ENCODE measurements at regions not wholly inside any gene's neighbourhood (a gene's known extent, or its start where the extent isn't known, plus 50 kb on each side); places are given as distances from the start of the nearest gene placed in this dataset.
"Not testable (repeated sequence)": the region's sequence is repeated elsewhere in the genome, so short reads cannot be mapped to it uniquely, and the experiment has no call there.

GRCh38 chr13:50136226-50136625, 121.0 kb downstream of the KCNRG start:
- H3K27ac ChIP-seq: no peak overlapping the region
- H3K4me3 ChIP-seq: no peak overlapping the region
- TF ChIP-seq EZH2phosphoT487 (IDR thresholded peaks at IDR 0.05; ENCODE audit: insufficient read depth, low read depth): no peak
- no peak for TF ChIP-seq EZH2 (IDR thresholded peaks at IDR 0.05; ENCODE audit: insufficient read depth, poor library complexity, severe bottlenecking)
- H3K79me2 ChIP-seq (ENCODE audit: insufficient read depth): no peaks in the 10 kb centered on the region
- DNase-seq: no peak
- no peaks in the 10 kb centered on the region for H3K9me2 ChIP-seq (ENCODE audit: insufficient read depth)
- H4K20me1 ChIP-seq (ENCODE audit: insufficient read depth): no peaks in the 10 kb centered on the region
- peaks cover 2% of the 10 kb centered on the region; the same call in 1 of the 2 replicates for H3F3A ChIP-seq (ENCODE audit: insufficient read depth)
- H3K36me3 ChIP-seq (ENCODE audit: low read depth): no peaks in the 10 kb centered on the region
- no peak overlapping the region for H3K9ac ChIP-seq
- H3K4me1 ChIP-seq (ENCODE audit: insufficient read depth): peaks cover 11% of the 10 kb centered on the region; the same call in 1 of the 2 replicates
- in situ Hi-C loops (cut with MboI): no loop called here
- no peak overlapping the region for H2AFZ ChIP-seq
- WGBS, 2 experiments (ENCODE audit: low coverage in 1 of 2, low lambda C conversion rate in 2 of 2, missing lambda C conversion rate in 2 of 2): 78 to 82% methylated on average over 3 of the region's 3 CpGs
- no peak overlapping the region for H3K4me2 ChIP-seq (ENCODE audit: unreplicated experiment)
- no peaks in the 10 kb centered on the region for H3K27me3 ChIP-seq (replicated peaks; ENCODE audit: insufficient read depth)
- H3K9me3 ChIP-seq (ENCODE audit: low read depth): no peaks in the 10 kb centered on the region

GRCh38 chr13:50136678-50137077, 121.4 kb downstream of the KCNRG start:
- H3K79me2 ChIP-seq (ENCODE audit: insufficient read depth): no peaks in the 10 kb centered on the region
- H3K27ac ChIP-seq: no peak overlapping the region
- H3K9ac ChIP-seq: no peak overlapping the region
- H3K9me3 ChIP-seq (ENCODE audit: low read depth): no peaks in the 10 kb centered on the region
- no peak overlapping the region for H3K4me2 ChIP-seq (ENCODE audit: unreplicated experiment)
- no peaks in the 10 kb centered on the region for H3K9me2 ChIP-seq (ENCODE audit: insufficient read depth)
- no peak overlapping the region for H3K4me3 ChIP-seq
- in situ Hi-C loops (cut with MboI): no loop called here
- no peaks in the 10 kb centered on the region for H3K27me3 ChIP-seq (replicated peaks; ENCODE audit: insufficient read depth)
- H2AFZ ChIP-seq: no peak overlapping the region
- no peak for TF ChIP-seq EZH2phosphoT487 (IDR thresholded peaks at IDR 0.05; ENCODE audit: insufficient read depth, low read depth)
- TF ChIP-seq EZH2 (IDR thresholded peaks at IDR 0.05; ENCODE audit: insufficient read depth, poor library complexity, severe bottlenecking): no peak
- no peaks in the 10 kb centered on the region for H4K20me1 ChIP-seq (ENCODE audit: insufficient read depth)
- no peaks in the 10 kb centered on the region for H3K36me3 ChIP-seq (ENCODE audit: low read depth)
- WGBS, 2 experiments (ENCODE audit: low coverage in 1 of 2, low lambda C conversion rate in 2 of 2, missing lambda C conversion rate in 2 of 2): 81 to 86% methylated on average over 3 of the region's 3 CpGs
- no peaks in the 10 kb centered on the region for H3F3A ChIP-seq (ENCODE audit: insufficient read depth)
- no peak for DNase-seq
- H3K4me1 ChIP-seq (ENCODE audit: insufficient read depth): 0 out of 2 replicates have a peak, but pooled peaks cover 8% of the 10 kb centered on the region

GRCh38 chr13:50139435-50139934, 124.2 kb downstream of the KCNRG start:
- not testable (repeated sequence) for DNase-seq

DNA sequence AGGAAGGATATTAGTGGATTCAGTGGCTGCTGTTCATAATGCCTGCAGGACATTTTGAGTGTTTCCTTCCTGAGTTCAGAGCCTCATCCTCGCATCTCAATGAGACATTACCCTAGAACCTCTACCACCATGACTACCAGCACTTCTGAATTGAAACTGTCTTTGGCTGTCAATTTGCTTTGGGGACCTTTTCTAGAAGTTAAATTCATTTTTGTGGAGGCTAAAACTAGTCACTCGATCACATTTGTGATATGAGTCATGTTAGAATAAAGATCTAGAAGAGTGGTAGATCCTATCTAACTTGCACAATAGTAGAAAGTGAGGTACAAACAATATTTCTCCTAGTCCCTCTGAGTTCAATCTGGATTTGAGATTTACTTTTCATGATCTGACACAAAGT, 124.9 kb downstream of the KCNRG start:
- TF ChIP-seq EZH2 (IDR thresholded peaks at IDR 0.05; ENCODE audit: insufficient read depth, poor library complexity, severe bottlenecking): no peak
- no peak for TF ChIP-seq EZH2phosphoT487 (IDR thresholded peaks at IDR 0.05; ENCODE audit: insufficient read depth, low read depth)
- WGBS, 2 experiments (ENCODE audit: low coverage in 1 of 2, low lambda C conversion rate in 2 of 2, missing lambda C conversion rate in 2 of 2): 82 to 87% methylated on average over 2 of the region's 2 CpGs
- no peaks in the 10 kb centered on the region for H4K20me1 ChIP-seq (ENCODE audit: insufficient read depth)

More at GRCh38 chr13:50139435-50139934, 124.2 kb downstream of the KCNRG start:
- in situ Hi-C loops (cut with MboI); H3K9me2 ChIP-seq (ENCODE audit: insufficient read depth); H4K20me1 ChIP-seq (ENCODE audit: insufficient read depth); H3K4me3 ChIP-seq; H3K36me3 ChIP-seq (ENCODE audit: low read depth); H3K27ac ChIP-seq; H3K9me3 ChIP-seq (ENCODE audit: low read depth); H3K9ac ChIP-seq; H3K79me2 ChIP-seq (ENCODE audit: insufficient read depth); H3F3A ChIP-seq (ENCODE audit: insufficient read depth); H2AFZ ChIP-seq; H3K4me2 ChIP-seq (ENCODE audit: unreplicated experiment); H3K27me3 ChIP-seq (replicated peaks; ENCODE audit: insufficient read depth): not testable (repeated sequence)
- H3K4me1 ChIP-seq (ENCODE audit: insufficient read depth): peaks cover 12% of the 10 kb centered on the region; the same call in 1 of the 2 replicates
- 94 to 97% methylated on average over 4 of the region's 4 CpGs for WGBS, 2 experiments (ENCODE audit: low coverage in 1 of 2, low lambda C conversion rate in 2 of 2, missing lambda C conversion rate in 2 of 2)

More for the DNA sequence above, 124.9 kb downstream of the KCNRG start:
- H3K9ac ChIP-seq: no peak overlapping the region
- H3K9me2 ChIP-seq (ENCODE audit: insufficient read depth): no peaks in the 10 kb centered on the region
- DNase-seq: peak; percentile 25
- no peaks in the 10 kb centered on the region for H3K27me3 ChIP-seq (replicated peaks; ENCODE audit: insufficient read depth)
- in situ Hi-C loops (cut with MboI): no loop called here
- H3K4me3 ChIP-seq: no peak overlapping the region
- peaks cover 19% of the 10 kb centered on the region; the same call in 1 of the 2 replicates for H3K4me1 ChIP-seq (ENCODE audit: insufficient read depth)
- H3K4me2 ChIP-seq (ENCODE audit: unreplicated experiment): peak overlapping the region; percentile 71
- H3K36me3 ChIP-seq (ENCODE audit: low read depth): no peaks in the 10 kb centered on the region
- H2AFZ ChIP-seq: peak overlapping the region; percentile 89
- no peak overlapping the region for H3K27ac ChIP-seq
- no peaks in the 10 kb centered on the region for H3K79me2 ChIP-seq (ENCODE audit: insufficient read depth)
- no peaks in the 10 kb centered on the region for H3K9me3 ChIP-seq (ENCODE audit: low read depth)
- H3F3A ChIP-seq (ENCODE audit: insufficient read depth): 0 out of 2 replicates have a peak, but pooled peaks cover 8% of the 10 kb centered on the region

Measured in GM23248 (cell line).